Neural cell (in vitro differentiated cells): ENCODE measurements at regions not wholly inside any gene's neighbourhood (a gene's known extent, or its start where the extent isn't known, plus 50 kb on each side); places are given as distances from the start of the nearest gene placed in this dataset.

Source experiments
- H2AFZ ChIP-seq: fragments of 200-600, 300-800 bp; sonication (generic), shearing (Covaris generic); 2 replicates; pipeline ENCODE4 v1.6.0; 2014; ENCODE audit warnings: low read depth, mild to moderate bottlenecking, antibody characterized with exemption, low read length, moderate library complexity
- H3F3A ChIP-seq: fragments of 200-600 bp; shearing (Covaris generic); 2 replicates; pipeline ENCODE4 v1.6.1; 2016; ENCODE audit warnings: mild to moderate bottlenecking, moderate library complexity, mixed read lengths, antibody characterized with exemption, low read length; ENCODE audit not compliant: insufficient read depth, poor library complexity, severe bottlenecking
- H3K27ac ChIP-seq: fragments of 200-600, 300-800 bp; sonication (generic), shearing (Covaris generic); 2 replicates; pipeline ENCODE4 v1.5.1; 2014; ENCODE audit warnings: mild to moderate bottlenecking, low read length, moderate library complexity
- H3K27me3 ChIP-seq: fragments of 300-800, 200-600 bp; sonication (generic), shearing (Covaris generic); 2 replicates; pipeline ENCODE4 v1.6.0; 2014; ENCODE audit warnings: mild to moderate bottlenecking, low read depth, low read length, moderate library complexity; ENCODE audit not compliant: insufficient read depth
- H3K36me3 ChIP-seq: fragments of 300-800, 200-600 bp; sonication (generic), shearing (Covaris generic); 2 replicates; pipeline ENCODE4 v1.5.1; 2014; ENCODE audit warnings: mild to moderate bottlenecking, antibody characterized with exemption, low read length, moderate library complexity; ENCODE audit not compliant: insufficient read depth
- H3K4me2 ChIP-seq: fragments of 300-800, 200-600 bp; sonication (generic), shearing (Covaris generic); 2 replicates; pipeline ENCODE4 v1.6.0; 2014; ENCODE audit warnings: mild to moderate bottlenecking, low read length
- H3K4me3 ChIP-seq: fragments of 300-800, 200-600 bp; sonication (generic), shearing (Covaris generic); 2 replicates; pipeline ENCODE4 v1.5.1; 2014; ENCODE audit warnings: mild to moderate bottlenecking, low read length, moderate library complexity
- H3K79me2 ChIP-seq: fragments of 200-600 bp; shearing (Covaris generic); replicated peaks from 2 replicates; pipeline ENCODE4 v1.6.0; 2014; ENCODE audit warnings: mild to moderate bottlenecking, low read length, moderate library complexity; ENCODE audit not compliant: insufficient read depth
- H3K9ac ChIP-seq: fragments of 300-800, 200-600 bp; sonication (generic), shearing (Covaris generic); 2 replicates; pipeline ENCODE4 v1.6.1; 2016; ENCODE audit warnings: mild to moderate bottlenecking, low read length, mixed read lengths
- H3K9me2 ChIP-seq: fragments of 200-600 bp; shearing (Covaris generic); 2 replicates; pipeline ENCODE4 v1.6.1; 2016; ENCODE audit warnings: mild to moderate bottlenecking, low read length, mixed read lengths; ENCODE audit not compliant: insufficient read depth
- H3K9me3 ChIP-seq: fragments of 200-600, 300-800 bp; sonication (generic), shearing (Covaris generic); 2 replicates; pipeline ENCODE4 v1.6.1; 2016; ENCODE audit warnings: mild to moderate bottlenecking, mixed run types, low read length, moderate library complexity, mixed read lengths
- H4K20me1 ChIP-seq: fragments of 200-600 bp; shearing (Covaris generic); 2 replicates; pipeline ENCODE4 v1.6.1; 2016; ENCODE audit warnings: mild to moderate bottlenecking, mixed run types; ENCODE audit not compliant: insufficient read depth
- CTCF ChIP-seq: fragments of 450-650 bp; IDR thresholded peaks from 2 replicates; pipeline ENCODE4 v1.5.1; 2014; ENCODE audit warnings: antibody characterized with exemption, mild to moderate bottlenecking, moderate library complexity; ENCODE audit not compliant: poor library complexity, severe bottlenecking
- EP300 ChIP-seq: fragments of 450-650 bp; conservative IDR thresholded peaks from 2 replicates; pipeline ENCODE4 v1.6.1; 2014; ENCODE audit warnings: antibody characterized with exemption, mild to moderate bottlenecking, moderate library complexity; ENCODE audit not compliant: poor library complexity, severe bottlenecking
- EZH2 ChIP-seq: fragments of 200-600, 300-800 bp; shearing (Covaris generic), sonication (generic); IDR thresholded peaks from 2 replicates; pipeline ENCODE4 v1.6.1; 2014; ENCODE audit warnings: antibody characterized with exemption, low read length, borderline replicate concordance, mild to moderate bottlenecking; ENCODE audit not compliant: insufficient read depth, poor library complexity, severe bottlenecking
- MXI1 ChIP-seq: fragments of 450-650 bp; conservative IDR thresholded peaks from 2 replicates; pipeline ENCODE4 v1.6.1; 2014; ENCODE audit warnings: antibody characterized with exemption, mild to moderate bottlenecking; ENCODE audit not compliant: poor library complexity, severe bottlenecking
- POLR2AphosphoS5 ChIP-seq: IDR thresholded peaks from 2 replicates; pipeline ENCODE4 v1.6.1; 2012
- RAD21 ChIP-seq: fragments of 450-650 bp; conservative IDR thresholded peaks from 2 replicates; pipeline ENCODE4 v1.6.1; 2014; ENCODE audit warnings: antibody characterized with exemption, mild to moderate bottlenecking, moderate library complexity
- REST ChIP-seq: IDR thresholded peaks from 2 replicates; pipeline ENCODE4 v1.6.1; 2012; ENCODE audit warnings: borderline replicate concordance
- SMC3 ChIP-seq: fragments of 450-650 bp; conservative IDR thresholded peaks from 2 replicates; pipeline ENCODE4 v1.6.1; 2014; ENCODE audit warnings: antibody characterized with exemption, mild to moderate bottlenecking, moderate library complexity; ENCODE audit not compliant: poor library complexity
- TAF1 ChIP-seq: IDR thresholded peaks from 2 replicates; pipeline ENCODE4 v1.6.1; 2012; ENCODE audit warnings: low read depth

- H3K4me2 ChIP-seq = peak overlapping the region; percentile 42
- no peaks in the 10 kb centered on the region for H3K9me2 ChIP-seq
- H3K27ac ChIP-seq = peak overlapping the region; percentile 98
- no peaks in the 10 kb centered on the region for H3K9me3 ChIP-seq
- peak overlapping the region; percentile 52 for H3K4me3 ChIP-seq
- H3K36me3 ChIP-seq = no peaks in the 10 kb centered on the region
- H3K79me2 ChIP-seq = no peaks in the 10 kb centered on the region
- TF ChIP-seq MXI1 = no peak
- TF ChIP-seq RAD21 = no peak
- no peak for TF ChIP-seq EP300
- no peak for TF ChIP-seq EZH2
- TF ChIP-seq SMC3 = no peak
- TF ChIP-seq POLR2AphosphoS5 = no peak
- TF ChIP-seq TAF1 = no peak
- no peak for TF ChIP-seq REST
- TF ChIP-seq CTCF = peak; percentile 14
- H3F3A ChIP-seq = peaks cover 17% of the 10 kb centered on the region
- H3K27me3 ChIP-seq = no peaks in the 10 kb centered on the region
- no peak overlapping the region for H2AFZ ChIP-seq
- no peaks in the 10 kb centered on the region for H4K20me1 ChIP-seq
- peak overlapping the region; percentile 74 for H3K9ac ChIP-seq
Measured at GRCh38 chr5:57414191-57414590, 68.4 kb downstream of the ACTBL2 start.

- Histone ChIP-seq H2AFZ (no peak overlapping the region), H3K36me3 (no peaks in the 10 kb centered on the region), H3F3A (peaks cover 17% of the 10 kb centered on the region), H3K9me3 (no peaks in the 10 kb centered on the region), H3K4me3 (no peak overlapping the region), H3K79me2 (no peaks in the 10 kb centered on the region), H3K9ac (peak overlapping the region; percentile 74), H4K20me1 (no peaks in the 10 kb centered on the region), H3K27me3 (no peaks in the 10 kb centered on the region), H3K9me2 (no peaks in the 10 kb centered on the region), H3K27ac (peak overlapping the region; percentile 98), H3K4me2 (no peak overlapping the region)
- TF ChIP-seq TAF1 = no peak
- TF ChIP-seq CTCF = no peak
- no peak for TF ChIP-seq RAD21
- no peak for TF ChIP-seq SMC3
- no peak for TF ChIP-seq POLR2AphosphoS5
- no peak for TF ChIP-seq EZH2
- no peak for TF ChIP-seq EP300
Measured at GRCh38 chr5:57413145-57413544, 69.5 kb downstream of the ACTBL2 start.
